DOHH2 (cell line): ENCODE measurements at regions not wholly inside any gene's neighbourhood (a gene's known extent, or its start where the extent isn't known, plus 50 kb on each side); places are given as distances from the start of the nearest gene placed in this dataset.

Source experiments
- EZH2phosphoT487 ChIP-seq: fragments of 200-600 bp; sonication (generic); IDR thresholded peaks from 2 replicates; pipeline ENCODE4 v1.6.1; 2017; ENCODE audit warnings: borderline replicate concordance, mild to moderate bottlenecking, antibody characterized with exemption, low read length, moderate library complexity, mixed read lengths
- TF ChIP-seq, protein P1 (sequence below): fragments of 200-600 bp; sonication (generic); IDR thresholded peaks from one replicate; pipeline ENCODE4 v1.5.1; 2014; ENCODE audit warnings: antibody characterized with exemption, mild to moderate bottlenecking, low read depth, low read length; ENCODE audit not compliant: poor library complexity, severe bottlenecking

DNA sequence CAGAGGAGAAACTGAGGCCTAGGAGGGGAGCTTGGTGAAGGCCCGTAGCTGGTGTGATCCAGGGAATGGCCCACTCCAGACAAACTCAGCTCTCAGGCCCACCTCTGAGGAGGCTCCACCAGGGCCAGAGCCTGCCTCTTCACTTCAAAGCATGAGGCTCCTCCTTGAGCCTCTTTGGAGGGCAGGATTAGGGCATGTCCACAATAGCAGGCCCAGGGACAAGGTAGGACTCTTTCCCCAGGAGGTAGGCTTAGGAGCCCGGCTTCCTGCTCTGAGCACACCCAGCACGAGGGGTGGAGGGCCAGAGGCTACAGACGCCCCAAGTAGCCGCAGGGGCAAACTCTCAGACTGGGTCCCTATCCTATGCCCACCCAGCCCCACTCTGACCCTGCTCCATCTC is 164.6 kb upstream of the ZMIZ1 start:
- TF ChIP-seq, protein P1, sequence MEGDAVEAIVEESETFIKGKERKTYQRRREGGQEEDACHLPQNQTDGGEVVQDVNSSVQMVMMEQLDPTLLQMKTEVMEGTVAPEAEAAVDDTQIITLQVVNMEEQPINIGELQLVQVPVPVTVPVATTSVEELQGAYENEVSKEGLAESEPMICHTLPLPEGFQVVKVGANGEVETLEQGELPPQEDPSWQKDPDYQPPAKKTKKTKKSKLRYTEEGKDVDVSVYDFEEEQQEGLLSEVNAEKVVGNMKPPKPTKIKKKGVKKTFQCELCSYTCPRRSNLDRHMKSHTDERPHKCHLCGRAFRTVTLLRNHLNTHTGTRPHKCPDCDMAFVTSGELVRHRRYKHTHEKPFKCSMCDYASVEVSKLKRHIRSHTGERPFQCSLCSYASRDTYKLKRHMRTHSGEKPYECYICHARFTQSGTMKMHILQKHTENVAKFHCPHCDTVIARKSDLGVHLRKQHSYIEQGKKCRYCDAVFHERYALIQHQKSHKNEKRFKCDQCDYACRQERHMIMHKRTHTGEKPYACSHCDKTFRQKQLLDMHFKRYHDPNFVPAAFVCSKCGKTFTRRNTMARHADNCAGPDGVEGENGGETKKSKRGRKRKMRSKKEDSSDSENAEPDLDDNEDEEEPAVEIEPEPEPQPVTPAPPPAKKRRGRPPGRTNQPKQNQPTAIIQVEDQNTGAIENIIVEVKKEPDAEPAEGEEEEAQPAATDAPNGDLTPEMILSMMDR = no peak
- TF ChIP-seq EZH2phosphoT487 = no peak
